ENCODE measurements at regions not wholly inside any gene's neighbourhood (a gene's known extent, or its start where the extent isn't known, plus 50 kb on each side); places are given as distances from the start of the nearest gene placed in this dataset.

- Histone ChIP-seq H3K79me2 (ENCODE audit: control insufficient read depth, insufficient read depth, low read length) (no peaks in the 10 kb centered on the region), H3K9ac (ENCODE audit: control insufficient read depth, insufficient read depth, low read length) (no peak overlapping the region), H3K36me3 (ENCODE audit: control insufficient read depth in 2 of 2, insufficient read depth in 2 of 2, low read length in 1 of 2) (no peaks in the 10 kb centered on the region), H3K27me3 (replicated peaks in 1 of 2; ENCODE audit: control insufficient read depth in 2 of 2, insufficient read depth in 2 of 2, low read length in 1 of 2) (no peaks in the 10 kb centered on the region), H2AFZ (ENCODE audit: control insufficient read depth, low read depth, low read length) (no peak overlapping the region), H3K4me1 (ENCODE audit: control insufficient read depth, insufficient read depth, low read length) (no peaks in the 10 kb centered on the region), H3K9me3 (replicated peaks; ENCODE audit: control insufficient read depth, insufficient read depth, low read length) (no peaks in the 10 kb centered on the region), H3K27ac (ENCODE audit: control insufficient read depth, insufficient read depth) (no peak overlapping the region), H3K4me3 (no peak overlapping the region), H4K20me1 (ENCODE audit: control insufficient read depth, insufficient read depth) (no peaks in the 10 kb centered on the region), H3K4me2 (ENCODE audit: control insufficient read depth, insufficient read depth) (no peak overlapping the region)
- 69% methylated on average over 11 of the region's 11 CpGs for WGBS (ENCODE audit: insufficient coverage, insufficient replicate concordance, low lambda C conversion rate, missing lambda C conversion rate)
- POLR2A ChIA-PET, result interaction anchor here (0.5 kb wide), 1 partner anchor 51 kb away, joined by 5 read pairs; no protein-coding TSS in a partner anchor
- no peak for ATAC-seq
- no TSS peak for BruUV-seq (replicated peaks)
- RAD21 ChIA-PET (ENCODE audit: unreplicated experiment), result no interaction called here
- no peak for FAIRE-seq
- TF ChIP-seq YY1 (IDR thresholded peaks at IDR 0.05; ENCODE audit: low read depth, low read length), result no peak
- no peak for TF ChIP-seq STAT1 (conservative IDR thresholded peaks at IDR 0.05)
- TF ChIP-seq DPF2 (IDR thresholded peaks at IDR 0.05), result no peak
- no peak for TF ChIP-seq LARP7 (IDR thresholded peaks at IDR 0.05)
- TF ChIP-seq CEBPB (IDR thresholded peaks at IDR 0.05; ENCODE audit: borderline replicate concordance in 1 of 2, low read depth in 2 of 2, low read length in 2 of 2), result no peak
- TF ChIP-seq BCL3 (IDR thresholded peaks at IDR 0.05; ENCODE audit: borderline replicate concordance, insufficient read depth, low read depth, low read length, poor library complexity, severe bottlenecking), result no peak
- TF ChIP-seq REST (IDR thresholded peaks at IDR 0.05; ENCODE audit: low read depth, low read length), result no peak
- CTCF ChIA-PET, result no interaction called here
- in situ Hi-C loops (cut with MboI), result no loop called here
- intact Hi-C loops (cut with micrococcal nuclease; ENCODE audit: unreplicated experiment), result no loop called here
- no peak for DNase-seq (ENCODE audit: low read depth, low spot score)
- SMC1A ChIA-PET (ENCODE audit: uncharacterized antibody, unreplicated experiment), result no interaction called here
Observed at GRCh38 chr18:56302156-56302555, 336.2 kb downstream of the TXNL1 start.
